HCT116 (cell line): ENCODE measurements at regions not wholly inside any gene's neighbourhood (a gene's known extent, or its start where the extent isn't known, plus 50 kb on each side); places are given as distances from the start of the nearest gene placed in this dataset.

ENCODE experiments used
- ATAC-seq: fragments of 200-7000 bp; cut with Tn5 transposase; 2 replicates; pipeline ENCODE4 v1.9.1; 2020; ENCODE audit warnings: mild to moderate bottlenecking, moderate library complexity
- BruUV-seq: library from RNA; stranded (reverse); fragments of 400-500 nt; replicated peaks from 2 replicates; lab custom pipeline; 2021; lab: Mats Ljungman, UMichigan
- CTCF ChIA-PET: fragments of 300-600 bp; sonication (Branson Sonifier 250); formaldehyde crosslinking; loops from one replicate; lab custom pipeline; 2021; ENCODE audit warnings: antibody characterized with exemption; lab: Charles Lee
- POLR2A ChIA-PET: fragments of 300-600, 350-600 bp; sonication (Branson Sonifier 250); formaldehyde crosslinking; loops from one replicate; lab custom pipeline; 2021; ENCODE audit warnings: antibody characterized with exemption; lab: Charles Lee
- RAD21 ChIA-PET, 2 experiments: fragments of 300-600 bp; sonication (Branson Sonifier 250); formaldehyde crosslinking; loops; one replicate each; lab custom pipeline; 2023; ENCODE audit warnings: low total read pairs in 2 of 2; ENCODE audit not compliant: uncharacterized antibody in 2 of 2, unreplicated experiment in 2 of 2, low non-redundant PET in 1 of 2; lab: Charles Lee
- DNase-seq: peaks from one replicate; pipeline ENCODE4 v3.0.0-alpha.2; 2010; ENCODE audit warnings: low read depth, low spot score
- H2AFZ ChIP-seq: fragments of 200-600 bp; shearing (Covaris generic), sonication (generic); 2 replicates; pipeline ENCODE4 v1.6.1; 2017; ENCODE audit warnings: low read depth, mixed run types, mixed read lengths, antibody characterized with exemption, low read length; ENCODE audit not compliant: poor library complexity, severe bottlenecking
- H3K27ac ChIP-seq: 2 replicates; pipeline ENCODE4 v1.5.1; 2012; ENCODE audit warnings: low read depth, low read length
- H3K27me3 ChIP-seq: fragments of 200-600 bp; sonication (generic); 2 replicates; pipeline ENCODE4 v1.6.1; 2016; ENCODE audit warnings: mixed run types, low read length, mixed read lengths; ENCODE audit not compliant: insufficient read depth
- H3K36me3 ChIP-seq, 2 experiments: fragments of 200-500 bp in 1 of 2; fragments of 200-600 bp in 1 of 2; sonication (Bioruptor generic) in 1 of 2; sonication (generic) in 1 of 2; 2 replicates each; pipeline versions ENCODE4 v1.5.1 to v1.6.1; 2014 to 2016; ENCODE audit warnings: low read length in 2 of 2, inconsistent platforms in 1 of 2, mixed read lengths in 1 of 2, mixed run types in 1 of 2; ENCODE audit not compliant: insufficient read depth in 2 of 2, control insufficient read depth in 1 of 2
- H3K4me1 ChIP-seq, 2 experiments: fragments of 200-600 bp in 1 of 2; sonication (generic) in 1 of 2; 2 replicates each; pipeline versions ENCODE4 v1.5.1 to v1.6.1; 2012 to 2017; ENCODE audit warnings: low read length in 2 of 2, inconsistent platforms in 1 of 2, mild to moderate bottlenecking in 1 of 2, mixed read lengths in 1 of 2, mixed run types in 1 of 2, moderate library complexity in 1 of 2; ENCODE audit not compliant: insufficient read depth in 2 of 2, control insufficient read depth in 1 of 2
- H3K4me2 ChIP-seq: fragments of 200-600 bp; sonication (generic); 2 replicates; pipeline ENCODE4 v1.6.1; 2017; ENCODE audit warnings: mixed run types, low read length, mixed read lengths
- H3K4me3 ChIP-seq, 2 experiments: fragments of 200-600 bp in 1 of 2; sonication (generic) in 1 of 2; replicated peaks in 1 of 2; 2 replicates each; pipeline ENCODE4 v1.5.1; 2011 to 2016; ENCODE audit warnings: low read length in 2 of 2, control low read depth in 1 of 2, low read depth in 1 of 2, mild to moderate bottlenecking in 1 of 2, mixed read lengths in 1 of 2, mixed run types in 1 of 2
- H3K79me2 ChIP-seq: fragments of 200-600 bp; sonication (generic); 2 replicates; pipeline ENCODE4 v1.6.1; 2017; ENCODE audit warnings: mild to moderate bottlenecking, mixed run types, low read length, moderate library complexity, mixed read lengths; ENCODE audit not compliant: insufficient read depth
- H3K9ac ChIP-seq: fragments of 200-600 bp; sonication (generic); 2 replicates; pipeline ENCODE4 v1.6.1; 2016; ENCODE audit warnings: low read length, mixed read lengths
- H3K9me2 ChIP-seq: fragments of 200-600 bp; sonication (generic), shearing (Covaris generic); 2 replicates; pipeline ENCODE4 v1.6.1; 2017; ENCODE audit warnings: mixed run types, mild to moderate bottlenecking, moderate library complexity; ENCODE audit not compliant: insufficient read depth
- H3K9me3 ChIP-seq, 2 experiments: fragments of 200-500 bp in 1 of 2; fragments of 200-600 bp in 1 of 2; sonication (Bioruptor generic) in 1 of 2; sonication (generic) in 1 of 2; 2 replicates each; pipeline ENCODE4 v1.6.1; 2014 to 2017; ENCODE audit warnings: low read length in 2 of 2, mixed read lengths in 2 of 2, inconsistent platforms in 1 of 2, low read depth in 1 of 2, mild to moderate bottlenecking in 1 of 2, mixed run types in 1 of 2, moderate library complexity in 1 of 2; ENCODE audit not compliant: control insufficient read depth in 1 of 2, insufficient read depth in 1 of 2
- H4K20me1 ChIP-seq: fragments of 200-600 bp; sonication (generic), shearing (Covaris generic); 2 replicates; pipeline ENCODE4 v1.6.1; 2017; ENCODE audit warnings: mixed run types, mild to moderate bottlenecking, moderate library complexity; ENCODE audit not compliant: insufficient read depth
- CBX3 ChIP-seq: IDR thresholded peaks from 2 replicates; pipeline ENCODE4 v1.6.1; 2012; ENCODE audit warnings: low read depth
- CEBPB ChIP-seq: IDR thresholded peaks from 2 replicates; pipeline ENCODE4 v1.6.1; 2012; ENCODE audit warnings: low read depth
- ELF1 ChIP-seq: IDR thresholded peaks from 2 replicates; pipeline ENCODE4 v1.6.1; 2012; ENCODE audit warnings: low read depth, borderline replicate concordance
- POLR2AphosphoS5 ChIP-seq: IDR thresholded peaks from 2 replicates; pipeline ENCODE4 v1.6.1; 2011; ENCODE audit warnings: mild to moderate bottlenecking, low read depth, low read length, moderate library complexity
- RAD21 ChIP-seq: IDR thresholded peaks from 2 replicates; pipeline ENCODE4 v1.6.1; 2012; ENCODE audit warnings: low read depth, mild to moderate bottlenecking
- SIN3A ChIP-seq: IDR thresholded peaks from 2 replicates; pipeline ENCODE4 v1.6.1; 2012; ENCODE audit warnings: low read depth
- intact Hi-C: fragments of 100-400 bp; cut with micrococcal nuclease; formaldehyde crosslinking; loops from 2 replicates; pipeline ENCODE4 v1.10.0; 2022
- TF ChIP-seq, protein P1 (sequence below), 3 experiments: fragments of 200-600 bp in 1 of 3; sonication (generic) in 1 of 3; IDR thresholded peaks in 2 of 3; conservative IDR thresholded peaks in 1 of 3; 2 replicates each; pipeline ENCODE4 v1.5.1; 2012 to 2017; ENCODE audit warnings: low read depth in 2 of 3, low read length in 2 of 3, antibody characterized with exemption in 1 of 3, borderline replicate concordance in 1 of 3, control low read depth in 1 of 3, mild to moderate bottlenecking in 1 of 3, mixed read lengths in 1 of 3, mixed run types in 1 of 3, moderate library complexity in 1 of 3; ENCODE audit not compliant: insufficient read depth in 1 of 3
- TF ChIP-seq, protein P2 (sequence below): IDR thresholded peaks from 2 replicates; pipeline ENCODE4 v1.6.1; 2012
- TF ChIP-seq, protein P3 (sequence below): IDR thresholded peaks from 2 replicates; pipeline ENCODE4 v1.6.1; 2012

DNA sequence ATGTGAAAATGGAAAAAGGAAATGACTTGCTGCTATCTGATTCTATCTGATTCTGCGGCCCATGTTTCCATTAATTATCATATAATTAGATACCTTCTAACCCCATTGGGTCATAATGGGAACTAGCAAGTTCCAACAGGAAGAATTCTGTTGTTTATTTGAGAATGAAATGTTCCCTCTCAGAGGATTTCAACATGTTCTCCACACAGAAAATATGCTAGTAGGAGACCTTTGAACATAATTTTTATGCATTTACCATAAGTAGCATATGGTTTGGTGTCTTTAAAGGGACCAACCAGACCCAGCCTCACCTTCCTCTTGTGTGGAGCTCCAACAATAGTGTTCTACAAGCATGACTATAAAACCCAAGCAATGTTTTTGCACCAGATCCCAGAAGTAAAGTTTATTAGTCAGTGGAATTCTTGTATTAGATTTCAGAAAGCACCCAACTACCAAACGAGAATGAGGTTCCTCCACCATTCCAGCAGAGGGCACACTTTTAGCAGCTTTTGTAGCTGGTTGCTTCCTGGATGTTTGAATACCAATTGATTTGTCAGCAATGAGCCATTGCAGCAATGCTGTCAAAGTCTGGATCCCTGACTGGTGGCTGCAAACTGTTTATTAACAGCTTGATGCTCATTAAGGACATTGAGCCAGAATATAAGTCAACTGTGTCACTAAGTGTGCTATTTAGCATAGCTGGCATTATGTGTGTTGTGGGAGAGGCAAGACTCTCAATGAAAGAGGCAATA lies 143.6 kb upstream of the GJE1 start:
- H4K20me1 ChIP-seq: no peaks in the 10 kb centered on the region
- H3K4me1 ChIP-seq: peaks cover 0 to 9% of the 10 kb centered on the region in 2 experiments; a peak in 3 of 4 replicates
- peak overlapping the region; percentile 84 for H2AFZ ChIP-seq
- DNase-seq (peak; percentile 78), ATAC-seq (peak; percentile 87)
- no peaks in the 10 kb centered on the region for H3K79me2 ChIP-seq
- TF ChIP-seq, protein P1, sequence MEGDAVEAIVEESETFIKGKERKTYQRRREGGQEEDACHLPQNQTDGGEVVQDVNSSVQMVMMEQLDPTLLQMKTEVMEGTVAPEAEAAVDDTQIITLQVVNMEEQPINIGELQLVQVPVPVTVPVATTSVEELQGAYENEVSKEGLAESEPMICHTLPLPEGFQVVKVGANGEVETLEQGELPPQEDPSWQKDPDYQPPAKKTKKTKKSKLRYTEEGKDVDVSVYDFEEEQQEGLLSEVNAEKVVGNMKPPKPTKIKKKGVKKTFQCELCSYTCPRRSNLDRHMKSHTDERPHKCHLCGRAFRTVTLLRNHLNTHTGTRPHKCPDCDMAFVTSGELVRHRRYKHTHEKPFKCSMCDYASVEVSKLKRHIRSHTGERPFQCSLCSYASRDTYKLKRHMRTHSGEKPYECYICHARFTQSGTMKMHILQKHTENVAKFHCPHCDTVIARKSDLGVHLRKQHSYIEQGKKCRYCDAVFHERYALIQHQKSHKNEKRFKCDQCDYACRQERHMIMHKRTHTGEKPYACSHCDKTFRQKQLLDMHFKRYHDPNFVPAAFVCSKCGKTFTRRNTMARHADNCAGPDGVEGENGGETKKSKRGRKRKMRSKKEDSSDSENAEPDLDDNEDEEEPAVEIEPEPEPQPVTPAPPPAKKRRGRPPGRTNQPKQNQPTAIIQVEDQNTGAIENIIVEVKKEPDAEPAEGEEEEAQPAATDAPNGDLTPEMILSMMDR (IDR thresholded peaks at IDR 0.05 in 2 of 3, conservative IDR thresholded peaks at IDR 0.05 in 1 of 3; ENCODE audit: borderline replicate concordance in 1 of 3, insufficient read depth in 1 of 3, low read depth in 2 of 3, low read length in 2 of 3): peak; percentile 82 to 94 (median 87)
- TF ChIP-seq CEBPB (0 out of 2 replicates have a peak, but pooled peaks have one; percentile 15), SIN3A (no peak), CBX3 (peak; percentile 62), RAD21 (peak; percentile 97), POLR2AphosphoS5 (no peak), ELF1 (peak; percentile 6; the same call in 1 of the 2 replicates)
- TF ChIP-seq, protein P2, sequence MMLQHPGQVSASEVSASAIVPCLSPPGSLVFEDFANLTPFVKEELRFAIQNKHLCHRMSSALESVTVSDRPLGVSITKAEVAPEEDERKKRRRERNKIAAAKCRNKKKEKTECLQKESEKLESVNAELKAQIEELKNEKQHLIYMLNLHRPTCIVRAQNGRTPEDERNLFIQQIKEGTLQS: no peak
- TF ChIP-seq, protein P3, sequence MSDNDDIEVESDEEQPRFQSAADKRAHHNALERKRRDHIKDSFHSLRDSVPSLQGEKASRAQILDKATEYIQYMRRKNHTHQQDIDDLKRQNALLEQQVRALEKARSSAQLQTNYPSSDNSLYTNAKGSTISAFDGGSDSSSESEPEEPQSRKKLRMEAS: no peak
- ChIA-PET CTCF (interaction anchor here (0.7 to 3.0 kb wide), 9 partner anchors 13 to 378 kb away, joined by 3 to 22 read pairs (median 5); no protein-coding TSS in a partner anchor), RAD21 (interaction anchor here in 1 of 2 experiments (1.0 kb wide), 2 partner anchors 83 to 124 kb away, joined by 3 to 4 read pairs; no protein-coding TSS in a partner anchor), POLR2A (interaction anchor here (1.4 kb wide), 1 partner anchor 25 kb away, joined by 3 read pairs; no protein-coding TSS in a partner anchor)
- no peaks in the 10 kb centered on the region for H3K9me2 ChIP-seq
- H3K27ac ChIP-seq: 0 out of 2 replicates have a peak overlapping the region, but pooled peaks have one; percentile 18
- no peaks in the 10 kb centered on the region for H3K36me3 ChIP-seq
- intact Hi-C loops: loop anchor here (1.0 to 2.0 kb wide), 3 partner anchors 56 to 218 kb away; no protein-coding TSS in a partner anchor
- no peak overlapping the region for H3K9ac ChIP-seq
- no peaks in the 10 kb centered on the region for H3K27me3 ChIP-seq
- BruUV-seq: no TSS peak
- no peak overlapping the region for H3K4me3 ChIP-seq
- H3K9me3 ChIP-seq: no peaks in the 10 kb centered on the region
- H3K4me2 ChIP-seq: peak overlapping the region; percentile 47
